ENCODE measurements at regions not wholly inside any gene's neighbourhood (a gene's known extent, or its start where the extent isn't known, plus 50 kb on each side); places are given as distances from the start of the nearest gene placed in this dataset.

DNA sequence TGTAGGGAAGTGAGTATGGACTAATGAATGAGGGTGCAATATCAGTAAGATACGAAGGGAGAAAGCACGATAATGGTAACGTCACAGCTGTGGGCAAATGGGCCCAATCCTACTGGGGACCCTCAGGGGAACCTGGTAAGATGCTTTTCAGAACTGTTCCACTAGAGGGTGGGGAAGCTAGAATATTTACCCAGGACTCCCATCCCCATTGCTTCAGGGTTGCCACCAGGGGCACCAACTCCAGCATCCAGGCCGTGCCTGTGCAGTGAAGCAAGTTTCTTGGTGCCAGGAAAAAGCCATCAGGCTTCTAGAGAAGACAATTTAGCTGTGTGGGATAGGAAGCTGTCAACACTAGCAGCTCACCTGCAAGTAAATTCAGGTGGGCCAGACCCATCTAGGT is 409.3 kb downstream of the AGTPBP1 start:
- H3K4me2 ChIP-seq (ENCODE audit: low read length) = no peak overlapping the region
- no peaks in the 10 kb centered on the region for H3K36me3 ChIP-seq (ENCODE audit: low read depth, low read length)
- H2AFZ ChIP-seq (ENCODE audit: low read length) = no peak overlapping the region
- intact Hi-C loops (cut with micrococcal nuclease) = no loop called here
- ATAC-seq (no peak), DNase-seq (peak; percentile 8)
- TF ChIP-seq EZH2phosphoT487 (IDR thresholded peaks at IDR 0.05; ENCODE audit: borderline replicate concordance, low read length) (no peak), EZH2 (IDR thresholded peaks at IDR 0.05; ENCODE audit: low read length, unreplicated experiment) (no peak)
- TF ChIP-seq, protein P1, sequence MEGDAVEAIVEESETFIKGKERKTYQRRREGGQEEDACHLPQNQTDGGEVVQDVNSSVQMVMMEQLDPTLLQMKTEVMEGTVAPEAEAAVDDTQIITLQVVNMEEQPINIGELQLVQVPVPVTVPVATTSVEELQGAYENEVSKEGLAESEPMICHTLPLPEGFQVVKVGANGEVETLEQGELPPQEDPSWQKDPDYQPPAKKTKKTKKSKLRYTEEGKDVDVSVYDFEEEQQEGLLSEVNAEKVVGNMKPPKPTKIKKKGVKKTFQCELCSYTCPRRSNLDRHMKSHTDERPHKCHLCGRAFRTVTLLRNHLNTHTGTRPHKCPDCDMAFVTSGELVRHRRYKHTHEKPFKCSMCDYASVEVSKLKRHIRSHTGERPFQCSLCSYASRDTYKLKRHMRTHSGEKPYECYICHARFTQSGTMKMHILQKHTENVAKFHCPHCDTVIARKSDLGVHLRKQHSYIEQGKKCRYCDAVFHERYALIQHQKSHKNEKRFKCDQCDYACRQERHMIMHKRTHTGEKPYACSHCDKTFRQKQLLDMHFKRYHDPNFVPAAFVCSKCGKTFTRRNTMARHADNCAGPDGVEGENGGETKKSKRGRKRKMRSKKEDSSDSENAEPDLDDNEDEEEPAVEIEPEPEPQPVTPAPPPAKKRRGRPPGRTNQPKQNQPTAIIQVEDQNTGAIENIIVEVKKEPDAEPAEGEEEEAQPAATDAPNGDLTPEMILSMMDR (conservative IDR thresholded peaks at IDR 0.05; ENCODE audit: low read depth, low read length) = peak; percentile 46
- H3K27ac ChIP-seq (ENCODE audit: low read length) = no peak overlapping the region
- no peaks in the 10 kb centered on the region for H3F3A ChIP-seq (ENCODE audit: low read length, unreplicated experiment)
- H3K27me3 ChIP-seq (ENCODE audit: low read length) = no peaks in the 10 kb centered on the region
- H3K4me3 ChIP-seq (ENCODE audit: low read length) = no peak overlapping the region
- ChIA-PET POLR2A (ENCODE audit: unreplicated experiment) (no interaction called here), CTCF (no interaction called here)
- H3K9me3 ChIP-seq (ENCODE audit: low read length) = no peaks in the 10 kb centered on the region
- H3K9me2 ChIP-seq (replicated peaks; ENCODE audit: low read length) = no peaks in the 10 kb centered on the region
- no peak overlapping the region for H3K9ac ChIP-seq (ENCODE audit: low read length)
- no peaks in the 10 kb centered on the region for H3K79me2 ChIP-seq (ENCODE audit: low read length)
- no peaks in the 10 kb centered on the region for H3K4me1 ChIP-seq (ENCODE audit: insufficient read depth, low read length)
- no TSS peak for BruUV-seq (replicated peaks)
- no peaks in the 10 kb centered on the region for H4K20me1 ChIP-seq (ENCODE audit: low read length)

DNA sequence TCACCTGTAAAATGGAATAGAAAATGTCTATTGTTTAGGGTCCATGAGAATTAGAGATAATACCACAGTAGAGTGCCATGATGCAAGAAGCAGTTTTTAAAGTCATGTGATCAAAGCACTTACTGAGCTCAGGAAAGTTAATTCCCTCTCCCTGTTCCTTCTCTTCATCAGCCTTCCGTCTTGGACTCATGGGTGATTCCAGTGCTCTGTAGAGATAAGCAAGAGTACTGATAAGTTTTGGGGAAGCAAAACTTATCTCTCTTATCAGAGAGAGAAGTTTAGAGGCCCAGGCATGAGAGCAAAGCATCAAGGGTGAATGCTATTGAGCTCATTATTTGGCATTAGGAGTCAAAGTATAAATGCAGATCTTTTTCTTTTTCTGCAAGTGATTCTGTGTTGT is 410.1 kb downstream of the AGTPBP1 start:
- Histone ChIP-seq H3K9me2 (replicated peaks; ENCODE audit: low read length) (no peaks in the 10 kb centered on the region), H4K20me1 (ENCODE audit: low read length) (no peaks in the 10 kb centered on the region), H3K4me3 (ENCODE audit: low read length) (no peak overlapping the region), H2AFZ (ENCODE audit: low read length) (no peak overlapping the region), H3K9ac (ENCODE audit: low read length) (no peak overlapping the region), H3F3A (ENCODE audit: low read length, unreplicated experiment) (no peaks in the 10 kb centered on the region), H3K79me2 (ENCODE audit: low read length) (no peaks in the 10 kb centered on the region), H3K9me3 (ENCODE audit: low read length) (no peaks in the 10 kb centered on the region), H3K36me3 (ENCODE audit: low read depth, low read length) (no peaks in the 10 kb centered on the region), H3K4me1 (ENCODE audit: insufficient read depth, low read length) (no peaks in the 10 kb centered on the region), H3K4me2 (ENCODE audit: low read length) (no peak overlapping the region), H3K27ac (ENCODE audit: low read length) (no peak overlapping the region), H3K27me3 (ENCODE audit: low read length) (no peaks in the 10 kb centered on the region)
- no peak for DNase-seq
- POLR2A ChIA-PET (ENCODE audit: unreplicated experiment) = no interaction called here
- BruUV-seq (replicated peaks) = no TSS peak
- TF ChIP-seq, protein P1 (conservative IDR thresholded peaks at IDR 0.05; ENCODE audit: low read depth, low read length) = no peak
- TF ChIP-seq EZH2phosphoT487 (IDR thresholded peaks at IDR 0.05; ENCODE audit: borderline replicate concordance, low read length) (no peak), EZH2 (IDR thresholded peaks at IDR 0.05; ENCODE audit: low read length, unreplicated experiment) (no peak)
- ATAC-seq = no peak
- CTCF ChIA-PET = no interaction called here
- intact Hi-C loops (cut with micrococcal nuclease) = no loop called here

DNA sequence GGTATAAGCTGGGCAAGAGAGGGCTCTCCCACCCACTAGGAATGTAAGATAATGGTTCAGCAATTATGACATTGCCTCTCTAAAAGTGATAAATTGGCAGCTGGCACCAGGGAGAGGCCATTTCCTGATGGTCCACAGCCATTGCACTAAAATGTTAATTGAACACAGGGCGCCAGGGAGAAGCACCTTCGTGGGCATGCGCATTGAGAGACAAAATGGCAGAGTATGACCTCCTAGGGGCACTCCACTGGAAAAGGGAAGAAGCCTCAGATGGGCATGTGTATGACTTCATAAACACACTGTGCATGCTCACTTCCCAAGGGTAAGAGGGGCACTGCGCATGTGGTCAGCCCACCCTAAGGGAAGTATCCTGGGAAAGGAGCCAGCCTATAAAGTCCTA is 419.2 kb downstream of the AGTPBP1 start:
- Histone ChIP-seq H3K27ac (ENCODE audit: low read length) (no peak overlapping the region), H2AFZ (ENCODE audit: low read length) (no peak overlapping the region), H3K4me2 (ENCODE audit: low read length) (no peak overlapping the region), H3K27me3 (ENCODE audit: low read length) (no peaks in the 10 kb centered on the region), H3K36me3 (ENCODE audit: low read depth, low read length) (no peaks in the 10 kb centered on the region), H3K79me2 (ENCODE audit: low read length) (no peaks in the 10 kb centered on the region), H4K20me1 (ENCODE audit: low read length) (no peaks in the 10 kb centered on the region), H3K9me3 (ENCODE audit: low read length) (no peaks in the 10 kb centered on the region), H3F3A (ENCODE audit: low read length, unreplicated experiment) (no peaks in the 10 kb centered on the region), H3K4me1 (ENCODE audit: insufficient read depth, low read length) (no peaks in the 10 kb centered on the region), H3K9me2 (replicated peaks; ENCODE audit: low read length) (no peaks in the 10 kb centered on the region), H3K4me3 (ENCODE audit: low read length) (no peak overlapping the region), H3K9ac (ENCODE audit: low read length) (no peak overlapping the region)
- DNase-seq (no peak), ATAC-seq (no peak)
- TF ChIP-seq, protein P1 (conservative IDR thresholded peaks at IDR 0.05; ENCODE audit: low read depth, low read length) = no peak
- no peak for TF ChIP-seq EZH2 (IDR thresholded peaks at IDR 0.05; ENCODE audit: low read length, unreplicated experiment)
- no peak for TF ChIP-seq EZH2phosphoT487 (IDR thresholded peaks at IDR 0.05; ENCODE audit: borderline replicate concordance, low read length)
- BruUV-seq (replicated peaks) = no TSS peak
- CTCF ChIA-PET = no interaction called here
- POLR2A ChIA-PET (ENCODE audit: unreplicated experiment) = no interaction called here
- intact Hi-C loops (cut with micrococcal nuclease) = no loop called here

All from PC-3 (cell line).